ENCODE measurements at regions not wholly inside any gene's neighbourhood (a gene's known extent, or its start where the extent isn't known, plus 50 kb on each side); places are given as distances from the start of the nearest gene placed in this dataset.

GRCh38 chr18:8461544-8461943 lies 147.7 kb upstream of the RAB12 start:
- no peak for TF ChIP-seq CTCF (IDR thresholded peaks at IDR 0.05 in 4 of 5, conservative IDR thresholded peaks at IDR 0.05 in 1 of 5)
- no peak for TF ChIP-seq POLR2A (IDR thresholded peaks at IDR 0.05)

All from gastrocnemius medialis (tissue), 4 donors.